ENCODE measurements at regions not wholly inside any gene's neighbourhood (a gene's known extent, or its start where the extent isn't known, plus 50 kb on each side); places are given as distances from the start of the nearest gene placed in this dataset.

DNA sequence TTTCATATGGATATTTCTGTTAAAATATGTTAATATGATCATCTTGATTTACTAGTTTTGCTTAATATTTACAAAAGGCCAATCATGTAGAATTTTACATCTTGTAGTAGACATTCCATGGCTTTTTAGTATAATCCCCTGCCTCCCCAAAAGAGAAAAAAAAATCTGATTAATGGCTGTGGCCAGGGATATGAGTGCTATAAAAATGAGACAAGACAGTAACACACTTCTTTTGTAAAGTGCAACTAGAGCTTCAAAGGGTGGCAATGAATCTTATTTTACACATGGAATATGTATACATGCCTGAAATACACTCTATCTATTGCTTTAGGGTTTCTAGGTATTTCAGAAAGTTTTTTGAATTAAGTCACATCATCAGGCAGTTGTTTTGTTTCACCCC is 112.2 kb upstream of the NANOGP8 start:
- TF ChIP-seq, protein P1, sequence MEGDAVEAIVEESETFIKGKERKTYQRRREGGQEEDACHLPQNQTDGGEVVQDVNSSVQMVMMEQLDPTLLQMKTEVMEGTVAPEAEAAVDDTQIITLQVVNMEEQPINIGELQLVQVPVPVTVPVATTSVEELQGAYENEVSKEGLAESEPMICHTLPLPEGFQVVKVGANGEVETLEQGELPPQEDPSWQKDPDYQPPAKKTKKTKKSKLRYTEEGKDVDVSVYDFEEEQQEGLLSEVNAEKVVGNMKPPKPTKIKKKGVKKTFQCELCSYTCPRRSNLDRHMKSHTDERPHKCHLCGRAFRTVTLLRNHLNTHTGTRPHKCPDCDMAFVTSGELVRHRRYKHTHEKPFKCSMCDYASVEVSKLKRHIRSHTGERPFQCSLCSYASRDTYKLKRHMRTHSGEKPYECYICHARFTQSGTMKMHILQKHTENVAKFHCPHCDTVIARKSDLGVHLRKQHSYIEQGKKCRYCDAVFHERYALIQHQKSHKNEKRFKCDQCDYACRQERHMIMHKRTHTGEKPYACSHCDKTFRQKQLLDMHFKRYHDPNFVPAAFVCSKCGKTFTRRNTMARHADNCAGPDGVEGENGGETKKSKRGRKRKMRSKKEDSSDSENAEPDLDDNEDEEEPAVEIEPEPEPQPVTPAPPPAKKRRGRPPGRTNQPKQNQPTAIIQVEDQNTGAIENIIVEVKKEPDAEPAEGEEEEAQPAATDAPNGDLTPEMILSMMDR (IDR thresholded peaks at IDR 0.05; ENCODE audit: low read depth, low read length, missing control alignments) = no peak
- no peak for DNase-seq (ENCODE audit: low read depth)
- no peak overlapping the region for H3K4me3 ChIP-seq (ENCODE audit: low read depth, low read length)

DNA sequence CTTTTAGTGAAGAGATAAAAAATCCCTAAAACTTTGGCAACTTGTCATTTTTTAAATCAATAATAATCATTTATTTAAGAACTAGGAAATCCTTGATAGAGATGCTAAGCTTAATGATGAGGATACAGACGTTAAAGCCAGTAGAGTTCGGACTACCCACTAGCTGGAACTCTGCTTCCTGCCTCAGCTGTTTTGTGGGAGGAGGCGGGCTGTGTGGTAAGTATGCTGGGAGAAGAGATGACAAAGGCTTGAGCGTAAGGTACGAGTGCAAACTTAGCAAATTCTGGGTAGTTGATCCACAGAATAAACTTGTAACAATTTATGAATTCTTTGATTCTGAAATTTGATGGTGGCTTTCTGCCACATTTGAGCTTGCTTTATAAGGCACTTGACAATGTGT is 111.2 kb upstream of the NANOGP8 start:
- TF ChIP-seq, protein P1 (IDR thresholded peaks at IDR 0.05; ENCODE audit: low read depth, low read length, missing control alignments) = no peak
- H3K4me3 ChIP-seq (ENCODE audit: low read depth, low read length) = no peak overlapping the region
- DNase-seq (ENCODE audit: low read depth) = no peak

DNA sequence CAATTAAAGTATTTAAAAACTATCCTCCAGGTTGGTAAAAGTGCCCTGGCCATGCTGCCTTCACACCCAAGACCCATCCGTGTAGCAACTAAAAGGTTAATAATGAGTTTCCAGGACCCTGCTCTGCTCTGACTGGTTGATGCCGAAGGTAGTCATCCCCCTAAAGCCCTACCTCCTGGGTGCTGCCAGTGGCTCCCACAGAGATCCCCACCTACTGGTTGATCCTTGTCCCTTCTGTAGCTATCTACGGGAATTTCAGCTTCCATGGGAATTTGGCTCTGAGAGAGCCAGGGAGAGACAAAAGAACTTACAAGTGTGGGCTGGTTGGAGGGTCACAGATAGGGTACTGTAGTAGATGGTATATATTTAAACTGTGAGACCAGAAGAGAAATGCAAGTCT is 110.6 kb upstream of the NANOGP8 start:
- DNase-seq (ENCODE audit: low read depth) = no peak
- no peak overlapping the region for H3K4me3 ChIP-seq (ENCODE audit: low read depth, low read length)
- TF ChIP-seq, protein P1 (IDR thresholded peaks at IDR 0.05; ENCODE audit: low read depth, low read length, missing control alignments) = no peak

- TF ChIP-seq, protein P1 (IDR thresholded peaks at IDR 0.05; ENCODE audit: low read depth, low read length, missing control alignments) = no peak
- H3K4me3 ChIP-seq (ENCODE audit: low read depth, low read length) = no peak overlapping the region
- no peak for DNase-seq (ENCODE audit: low read depth)
These were observed 109.9 kb upstream of the NANOGP8 start for GRCh38 chr15:35195031-35195430.

GRCh38 chr15:35194296-35194695 is 109.2 kb upstream of the NANOGP8 start:
- TF ChIP-seq, protein P1 (IDR thresholded peaks at IDR 0.05; ENCODE audit: low read depth, low read length, missing control alignments) = no peak
- DNase-seq (ENCODE audit: low read depth) = no peak
- no peak overlapping the region for H3K4me3 ChIP-seq (ENCODE audit: low read depth, low read length)

DNA sequence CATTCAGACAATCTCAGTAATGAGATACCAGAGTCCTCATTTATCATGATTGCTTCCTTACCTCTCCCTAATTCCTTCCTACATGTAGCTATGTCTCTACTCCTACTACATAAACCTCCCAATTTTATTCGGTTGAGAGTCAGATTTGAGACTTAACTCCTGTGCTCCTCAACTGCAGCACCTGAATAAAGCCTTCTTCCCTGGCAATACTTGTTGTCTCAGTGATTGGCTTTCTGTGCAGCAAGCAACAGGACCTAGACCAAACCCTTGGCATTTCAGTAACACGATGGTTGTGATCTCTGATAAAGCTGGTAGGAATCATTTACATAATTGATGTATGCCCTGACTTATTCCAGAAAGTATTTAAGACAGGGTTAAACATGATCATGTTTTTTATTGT is 106.7 kb upstream of the NANOGP8 start:
- TF ChIP-seq, protein P1 (IDR thresholded peaks at IDR 0.05; ENCODE audit: low read depth, low read length, missing control alignments) = no peak
- H3K4me3 ChIP-seq (ENCODE audit: low read depth, low read length) = no peak overlapping the region
- no peak for DNase-seq (ENCODE audit: low read depth)

DNA sequence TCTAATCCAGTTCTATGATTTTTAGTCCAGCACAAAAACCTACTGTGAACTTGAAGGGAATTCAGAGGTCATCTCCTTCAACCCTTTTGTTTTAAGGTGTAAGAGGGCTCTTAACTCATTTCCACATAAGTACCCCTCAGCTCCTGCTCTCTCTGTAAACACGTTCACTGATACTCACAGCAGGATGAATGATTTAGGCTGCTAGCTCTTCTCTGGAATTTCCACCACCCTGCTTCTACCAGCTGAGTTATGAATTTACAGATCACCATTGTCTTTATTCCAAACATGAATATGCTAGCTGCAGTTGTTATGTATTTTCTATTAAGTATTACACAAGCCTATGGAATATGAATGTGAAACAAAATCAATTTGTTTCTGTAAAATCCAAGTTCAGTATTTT is 101.3 kb upstream of the NANOGP8 start:
- no peak for DNase-seq (ENCODE audit: low read depth)
- TF ChIP-seq, protein P1 (IDR thresholded peaks at IDR 0.05; ENCODE audit: low read depth, low read length, missing control alignments) = no peak
- no peak overlapping the region for H3K4me3 ChIP-seq (ENCODE audit: low read depth, low read length)
